Common myeloid progenitor, CD34-positive (primary cell): ENCODE measurements at regions not wholly inside any gene's neighbourhood (a gene's known extent, or its start where the extent isn't known, plus 50 kb on each side); places are given as distances from the start of the nearest gene placed in this dataset.
"Not testable (repeated sequence)": the region's sequence is repeated elsewhere in the genome, so short reads cannot be mapped to it uniquely, and the experiment has no call there.

Experiments
- CTCF ChIA-PET: fragments of 350-600 bp; sonication (Branson Sonifier 250); formaldehyde crosslinking; loops from one replicate; lab custom pipeline; 2021; ENCODE audit warnings: antibody characterized with exemption; lab: Charles Lee
- POLR2A ChIA-PET: fragments of 350-600 bp; sonication (Branson Sonifier 250); formaldehyde crosslinking; loops from one replicate; lab custom pipeline; 2021; ENCODE audit warnings: antibody characterized with exemption; lab: Charles Lee
- DNase-seq, 3 donors: peaks; one replicate each; pipeline versions ENCODE4 v3.0.0 to v3.0.0-alpha.2; 2013
- H3K27ac ChIP-seq, 2 experiments: 1 replicate in 1 of 2; 2 replicates in 1 of 2; pipeline ENCODE4 v1.7.0; 2013; ENCODE audit warnings: inconsistent platforms in 2 of 2, low read length in 2 of 2, mild to moderate bottlenecking in 2 of 2, low read depth in 1 of 2, moderate library complexity in 1 of 2; ENCODE audit not compliant: severe bottlenecking in 2 of 2, insufficient read depth in 1 of 2, poor library complexity in 1 of 2
- H3K27me3 ChIP-seq, 5 experiments: replicated peaks in 2 of 5; 1 replicate in 3 of 5; 2 replicates in 2 of 5; pipeline versions ENCODE4 v1.6.1 to v1.7.0; 2013; ENCODE audit warnings: low read length in 4 of 5, mild to moderate bottlenecking in 2 of 5, moderate library complexity in 2 of 5, inconsistent platforms in 1 of 5; ENCODE audit not compliant: insufficient read depth in 5 of 5, control insufficient read depth in 4 of 5
- H3K36me3 ChIP-seq, 4 experiments: 1 replicate in 2 of 4; 2 replicates in 2 of 4; pipeline versions ENCODE4 v1.6.1 to v1.7.0; 2013; ENCODE audit warnings: low read length in 3 of 4, control low read depth in 1 of 4, mild to moderate bottlenecking in 1 of 4; ENCODE audit not compliant: control insufficient read depth in 4 of 4, insufficient read depth in 4 of 4
- H3K4me1 ChIP-seq, 4 experiments: 1 replicate in 3 of 4; 2 replicates in 1 of 4; pipeline versions ENCODE4 v1.6.1 to v1.7.1; 2013; ENCODE audit warnings: low read length in 3 of 4, mild to moderate bottlenecking in 3 of 4, control low read depth in 1 of 4, inconsistent platforms in 1 of 4, moderate library complexity in 1 of 4; ENCODE audit not compliant: control insufficient read depth in 4 of 4, insufficient read depth in 4 of 4; ENCODE audit errors: control extremely low read depth in 1 of 4
- H3K4me3 ChIP-seq, 7 experiments: 1 replicate in 4 of 7; 2 replicates in 3 of 7; pipeline versions ENCODE4 v1.5.1 to v1.7.0; 2013; ENCODE audit warnings: mild to moderate bottlenecking in 7 of 7, low read length in 6 of 7, moderate library complexity in 6 of 7, inconsistent platforms in 2 of 7, low read depth in 2 of 7, control low read depth in 1 of 7; ENCODE audit not compliant: insufficient read depth in 4 of 7, control insufficient read depth in 1 of 7; ENCODE audit errors: extremely low read depth in 1 of 7
- H3K9me3 ChIP-seq, 5 experiments: 1 replicate in 4 of 5; 2 replicates in 1 of 5; pipeline versions ENCODE4 v1.6.1 to v1.7.1; 2013; ENCODE audit warnings: low read length in 4 of 5, mild to moderate bottlenecking in 2 of 5, inconsistent platforms in 1 of 5, low read depth in 1 of 5, moderate library complexity in 1 of 5; ENCODE audit not compliant: control insufficient read depth in 4 of 5, insufficient read depth in 2 of 5; ENCODE audit errors: control extremely low read depth in 1 of 5
- WGBS: methylation state at CpG from one replicate; pipeline ENCODE4 v1.1.5; 2013; ENCODE audit not compliant: insufficient coverage; 5-methylcytosine and 5-hydroxymethylcytosine counted together

- no peak for DNase-seq
- CTCF ChIA-PET = interaction anchor here (0.8 to 1.9 kb wide), 9 partner anchors 8 to 103 kb away, joined by 3 to 6 read pairs (median 3); no protein-coding TSS in a partner anchor
- Histone ChIP-seq H3K9me3 (no peaks in the 10 kb centered on the region), H3K4me1 (peaks cover 0 to 16% (median 9%) of the 10 kb centered on the region in 4 experiments), H3K4me3 (no peak overlapping the region), H3K36me3 (no peaks in the 10 kb centered on the region), H3K27me3 (peaks cover 0 to 23% (median 5%) of the 10 kb centered on the region in 5 experiments), H3K27ac (no peak overlapping the region)
- 96% methylated on average over 15 of the region's 15 CpGs for WGBS
- POLR2A ChIA-PET = interaction anchor here (0.7 kb wide), 1 partner anchor 18 kb away, joined by 3 read pairs; no protein-coding TSS in a partner anchor
Measured at GRCh38 chr14:22492622-22493542, 96.1 kb downstream of the DAD1 start.

GRCh38 chr14:22491683-22492621 lies 97.1 kb downstream of the DAD1 start:
- CTCF ChIA-PET = interaction anchor here (0.8 to 1.9 kb wide), 5 partner anchors 8 to 102 kb away, joined by 3 to 6 read pairs (median 4); no protein-coding TSS in a partner anchor
- Histone ChIP-seq H3K27me3 (peaks cover 0 to 23% (median 7%) of the 10 kb centered on the region in 5 experiments), H3K27ac (no peak overlapping the region), H3K9me3 (no peaks in the 10 kb centered on the region), H3K4me3 (no peak overlapping the region), H3K36me3 (no peaks in the 10 kb centered on the region), H3K4me1 (peaks cover 0 to 7% (median 3%) of the 10 kb centered on the region in 4 experiments)
- WGBS = 93% methylated on average over 7 of the region's 11 CpGs
- POLR2A ChIA-PET = no interaction called here
- no peak for DNase-seq

- H3K36me3 ChIP-seq, DNase-seq, H3K27ac ChIP-seq, H3K4me1 ChIP-seq, H3K4me3 ChIP-seq, H3K9me3 ChIP-seq, POLR2A ChIA-PET: not testable (repeated sequence)
- CTCF ChIA-PET = interaction anchor here (1.6 to 2.5 kb wide), 3 partner anchors 9 to 101 kb away, joined by 4 to 7 read pairs (median 6); no protein-coding TSS in a partner anchor
- peaks cover 0 to 23% (median 7%) of the 10 kb centered on the region in 5 experiments for H3K27me3 ChIP-seq
- WGBS = no CpG with 5 or more reads among the region's 3 CpGs
Measured at GRCh38 chr14:22491053-22491452, 98.0 kb downstream of the DAD1 start.

- H3K4me1 ChIP-seq = no peaks in the 10 kb centered on the region
- WGBS = 97% methylated on average over 7 of the region's 9 CpGs
- POLR2A ChIA-PET = no interaction called here
- no peak overlapping the region for H3K27ac ChIP-seq
- no peak for DNase-seq
- no peak overlapping the region for H3K4me3 ChIP-seq
- no peaks in the 10 kb centered on the region for H3K36me3 ChIP-seq
- no peaks in the 10 kb centered on the region for H3K9me3 ChIP-seq
- CTCF ChIA-PET = interaction anchor here (0.7 to 2.5 kb wide), 6 partner anchors 8 to 100 kb away, joined by 3 to 7 read pairs (median 5); no protein-coding TSS in a partner anchor
- H3K27me3 ChIP-seq = peaks cover 0 to 16% (median 7%) of the 10 kb centered on the region in 5 experiments
Measured at GRCh38 chr14:22489957-22490950, 98.8 kb downstream of the DAD1 start.

GRCh38 chr14:22489244-22489545 lies 99.8 kb downstream of the DAD1 start:
- CTCF ChIA-PET = interaction anchor here (0.7 to 2.9 kb wide), 6 partner anchors 9 to 99 kb away, joined by 3 to 9 read pairs (median 5); no protein-coding TSS in a partner anchor
- Histone ChIP-seq H3K27me3 (peaks cover 0 to 11% (median 2%) of the 10 kb centered on the region in 5 experiments), H3K36me3 (no peaks in the 10 kb centered on the region), H3K4me3 (no peak overlapping the region), H3K4me1 (no peaks in the 10 kb centered on the region), H3K9me3 (no peaks in the 10 kb centered on the region), H3K27ac (no peak overlapping the region)
- DNase-seq = no peak
- POLR2A ChIA-PET = no interaction called here
- WGBS = 96% methylated on average over 4 of the region's 5 CpGs
